ENCODE measurements at regions not wholly inside any gene's neighbourhood (a gene's known extent, or its start where the extent isn't known, plus 50 kb on each side); places are given as distances from the start of the nearest gene placed in this dataset.
"Not testable (repeated sequence)": the region's sequence is repeated elsewhere in the genome, so short reads cannot be mapped to it uniquely, and the experiment has no call there.

GRCh38 chr5:1617236-1617755 lies 93.5 kb upstream of the LPCAT1 start:
- intact Hi-C loops (cut with micrococcal nuclease); H3K27ac ChIP-seq (ENCODE audit: low read depth, low read length); H2AFZ ChIP-seq (ENCODE audit: low read depth, low read length, poor library complexity, severe bottlenecking); H3K9me2 ChIP-seq (ENCODE audit: insufficient read depth); RAD21 ChIA-PET (ENCODE audit: low non-redundant PET in 1 of 2, low total read pairs in 2 of 2, uncharacterized antibody in 2 of 2, unreplicated experiment in 2 of 2); H3K4me3 ChIP-seq (replicated peaks in 1 of 2; ENCODE audit: low read depth in 1 of 2, low read length in 2 of 2); BruUV-seq (replicated peaks); H3K4me1 ChIP-seq (ENCODE audit: control insufficient read depth in 1 of 2, insufficient read depth in 2 of 2, low read length in 2 of 2); H3K4me2 ChIP-seq (ENCODE audit: low read length); DNase-seq (ENCODE audit: low read depth, low spot score); H4K20me1 ChIP-seq (ENCODE audit: insufficient read depth); H3K9me3 ChIP-seq (ENCODE audit: control insufficient read depth in 1 of 2, insufficient read depth in 1 of 2, low read depth in 1 of 2, low read length in 2 of 2); H3K36me3 ChIP-seq (ENCODE audit: control insufficient read depth in 1 of 2, insufficient read depth in 2 of 2, low read length in 2 of 2); H3K9ac ChIP-seq (ENCODE audit: low read length); H3K79me2 ChIP-seq (ENCODE audit: insufficient read depth, low read length); POLR2A ChIA-PET; ATAC-seq; H3K27me3 ChIP-seq (ENCODE audit: insufficient read depth, low read length); CTCF ChIA-PET: not testable (repeated sequence)

- DNase-seq (ENCODE audit: low read depth, low spot score); H3K79me2 ChIP-seq (ENCODE audit: insufficient read depth, low read length); H3K4me2 ChIP-seq (ENCODE audit: low read length); ATAC-seq; H3K9ac ChIP-seq (ENCODE audit: low read length); H2AFZ ChIP-seq (ENCODE audit: low read depth, low read length, poor library complexity, severe bottlenecking); CTCF ChIA-PET; H3K9me3 ChIP-seq (ENCODE audit: control insufficient read depth in 1 of 2, insufficient read depth in 1 of 2, low read depth in 1 of 2, low read length in 2 of 2); intact Hi-C loops (cut with micrococcal nuclease); RAD21 ChIA-PET (ENCODE audit: low non-redundant PET in 1 of 2, low total read pairs in 2 of 2, uncharacterized antibody in 2 of 2, unreplicated experiment in 2 of 2); H3K27me3 ChIP-seq (ENCODE audit: insufficient read depth, low read length); BruUV-seq (replicated peaks); H3K4me3 ChIP-seq (replicated peaks in 1 of 2; ENCODE audit: low read depth in 1 of 2, low read length in 2 of 2); H3K9me2 ChIP-seq (ENCODE audit: insufficient read depth); H3K36me3 ChIP-seq (ENCODE audit: control insufficient read depth in 1 of 2, insufficient read depth in 2 of 2, low read length in 2 of 2); H3K4me1 ChIP-seq (ENCODE audit: control insufficient read depth in 1 of 2, insufficient read depth in 2 of 2, low read length in 2 of 2); H4K20me1 ChIP-seq (ENCODE audit: insufficient read depth); H3K27ac ChIP-seq (ENCODE audit: low read depth, low read length); POLR2A ChIA-PET: not testable (repeated sequence)
Measured at GRCh38 chr5:1613515-1613914, 89.8 kb upstream of the LPCAT1 start.

- H3K9me2 ChIP-seq (ENCODE audit: insufficient read depth); ATAC-seq; H3K9ac ChIP-seq (ENCODE audit: low read length); H3K27me3 ChIP-seq (ENCODE audit: insufficient read depth, low read length); H3K79me2 ChIP-seq (ENCODE audit: insufficient read depth, low read length); H3K4me3 ChIP-seq (replicated peaks in 1 of 2; ENCODE audit: low read depth in 1 of 2, low read length in 2 of 2); H3K36me3 ChIP-seq (ENCODE audit: control insufficient read depth in 1 of 2, insufficient read depth in 2 of 2, low read length in 2 of 2); H3K4me1 ChIP-seq (ENCODE audit: control insufficient read depth in 1 of 2, insufficient read depth in 2 of 2, low read length in 2 of 2); DNase-seq (ENCODE audit: low read depth, low spot score); BruUV-seq (replicated peaks); H3K9me3 ChIP-seq (ENCODE audit: control insufficient read depth in 1 of 2, insufficient read depth in 1 of 2, low read depth in 1 of 2, low read length in 2 of 2); CTCF ChIA-PET; intact Hi-C loops (cut with micrococcal nuclease); H4K20me1 ChIP-seq (ENCODE audit: insufficient read depth); H3K4me2 ChIP-seq (ENCODE audit: low read length); RAD21 ChIA-PET (ENCODE audit: low non-redundant PET in 1 of 2, low total read pairs in 2 of 2, uncharacterized antibody in 2 of 2, unreplicated experiment in 2 of 2); H2AFZ ChIP-seq (ENCODE audit: low read depth, low read length, poor library complexity, severe bottlenecking); H3K27ac ChIP-seq (ENCODE audit: low read depth, low read length): not testable (repeated sequence)
- POLR2A ChIA-PET, result interaction anchor here (0.6 kb wide), 1 partner anchor 360 kb away, joined by 3 read pairs; no protein-coding TSS in a partner anchor
Measured at GRCh38 chr5:1610526-1610925, 86.8 kb upstream of the LPCAT1 start.

GRCh38 chr5:1609111-1609510 lies 85.4 kb upstream of the LPCAT1 start:
- ATAC-seq; H3K9me2 ChIP-seq (ENCODE audit: insufficient read depth); H3K36me3 ChIP-seq (ENCODE audit: control insufficient read depth in 1 of 2, insufficient read depth in 2 of 2, low read length in 2 of 2); H4K20me1 ChIP-seq (ENCODE audit: insufficient read depth); H3K27ac ChIP-seq (ENCODE audit: low read depth, low read length); DNase-seq (ENCODE audit: low read depth, low spot score); BruUV-seq (replicated peaks); H3K4me2 ChIP-seq (ENCODE audit: low read length); CTCF ChIA-PET; POLR2A ChIA-PET; H2AFZ ChIP-seq (ENCODE audit: low read depth, low read length, poor library complexity, severe bottlenecking); H3K9me3 ChIP-seq (ENCODE audit: control insufficient read depth in 1 of 2, insufficient read depth in 1 of 2, low read depth in 1 of 2, low read length in 2 of 2); H3K4me1 ChIP-seq (ENCODE audit: control insufficient read depth in 1 of 2, insufficient read depth in 2 of 2, low read length in 2 of 2); H3K4me3 ChIP-seq (replicated peaks in 1 of 2; ENCODE audit: low read depth in 1 of 2, low read length in 2 of 2); H3K79me2 ChIP-seq (ENCODE audit: insufficient read depth, low read length); intact Hi-C loops (cut with micrococcal nuclease); H3K9ac ChIP-seq (ENCODE audit: low read length); RAD21 ChIA-PET (ENCODE audit: low non-redundant PET in 1 of 2, low total read pairs in 2 of 2, uncharacterized antibody in 2 of 2, unreplicated experiment in 2 of 2); H3K27me3 ChIP-seq (ENCODE audit: insufficient read depth, low read length): not testable (repeated sequence)

DNA sequence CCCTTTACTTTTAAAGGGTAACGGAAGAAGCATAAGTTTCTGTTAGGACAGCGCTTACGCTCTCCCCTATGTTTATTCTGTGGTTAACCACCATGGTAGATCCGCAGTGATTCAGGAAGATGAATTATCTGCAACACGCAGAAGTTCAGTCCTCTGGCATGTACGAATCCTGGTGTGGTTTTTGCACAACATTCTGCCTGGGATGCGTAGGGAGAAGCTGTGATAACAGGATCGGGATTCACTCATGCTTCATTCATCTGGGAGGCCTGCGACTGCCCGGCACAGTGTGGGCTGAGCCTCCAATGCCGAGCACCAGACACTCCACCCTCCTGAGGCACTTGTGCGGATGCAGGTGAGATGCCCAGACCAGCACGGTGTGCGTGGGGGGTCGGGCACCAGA lies 84.6 kb upstream of the LPCAT1 start:
- DNase-seq (ENCODE audit: low read depth, low spot score); H3K9ac ChIP-seq (ENCODE audit: low read length); H4K20me1 ChIP-seq (ENCODE audit: insufficient read depth); BruUV-seq (replicated peaks); CTCF ChIA-PET; intact Hi-C loops (cut with micrococcal nuclease); H3K27ac ChIP-seq (ENCODE audit: low read depth, low read length); H3K36me3 ChIP-seq (ENCODE audit: control insufficient read depth in 1 of 2, insufficient read depth in 2 of 2, low read length in 2 of 2); ATAC-seq; H3K9me3 ChIP-seq (ENCODE audit: control insufficient read depth in 1 of 2, insufficient read depth in 1 of 2, low read depth in 1 of 2, low read length in 2 of 2); H3K79me2 ChIP-seq (ENCODE audit: insufficient read depth, low read length); H3K4me2 ChIP-seq (ENCODE audit: low read length); H3K4me1 ChIP-seq (ENCODE audit: control insufficient read depth in 1 of 2, insufficient read depth in 2 of 2, low read length in 2 of 2); H2AFZ ChIP-seq (ENCODE audit: low read depth, low read length, poor library complexity, severe bottlenecking); H3K4me3 ChIP-seq (replicated peaks in 1 of 2; ENCODE audit: low read depth in 1 of 2, low read length in 2 of 2); H3K27me3 ChIP-seq (ENCODE audit: insufficient read depth, low read length); POLR2A ChIA-PET; H3K9me2 ChIP-seq (ENCODE audit: insufficient read depth); RAD21 ChIA-PET (ENCODE audit: low non-redundant PET in 1 of 2, low total read pairs in 2 of 2, uncharacterized antibody in 2 of 2, unreplicated experiment in 2 of 2): not testable (repeated sequence)
